GM13977 (cell line): ENCODE measurements at regions not wholly inside any gene's neighbourhood (a gene's known extent, or its start where the extent isn't known, plus 50 kb on each side); places are given as distances from the start of the nearest gene placed in this dataset.

Experiments
- DNase-seq: peaks from one replicate; pipeline ENCODE4 v3.0.0; 2012; ENCODE audit warnings: low spot score
- CTCF ChIP-seq: IDR thresholded peaks from 2 replicates; pipeline ENCODE4 v1.5.1; 2012; ENCODE audit warnings: mild to moderate bottlenecking, control low read depth; ENCODE audit not compliant: insufficient read depth; ENCODE audit errors: extremely low read depth, missing control alignments
- in situ Hi-C: fragments of 300-500 bp; cut with MboI; formaldehyde crosslinking; loops from one replicate; pipeline ENCODE4 v1.12.0; 2022; ENCODE audit warnings: low sequenced_read_pairs, low pct_unique_long_range_greater_than_20kb, mixed read lengths, inconsistent platforms; ENCODE audit not compliant: unreplicated experiment

DNA sequence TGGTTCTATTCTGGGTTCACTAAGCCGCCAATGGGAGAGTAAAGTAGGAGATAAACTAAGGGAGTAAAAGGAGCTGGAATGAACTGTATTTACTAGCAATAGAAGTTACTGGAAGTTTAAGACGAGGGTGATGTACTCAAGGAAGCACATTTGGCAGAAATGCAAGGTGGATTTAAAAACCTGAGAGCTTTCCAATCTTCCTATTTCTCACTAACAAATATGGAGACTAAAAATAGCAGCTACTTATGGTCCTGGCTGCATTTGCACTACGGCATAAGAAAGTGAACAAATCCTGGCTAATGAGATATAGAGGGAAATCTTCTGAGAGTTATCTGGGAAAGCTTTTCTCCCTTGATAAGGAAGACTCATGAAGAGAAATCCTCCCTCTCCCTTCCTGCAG is 153.4 kb downstream of the TMEM161B start:
- TF ChIP-seq CTCF, result no peak
- in situ Hi-C loops, result no loop called here
- DNase-seq, result no peak

DNA sequence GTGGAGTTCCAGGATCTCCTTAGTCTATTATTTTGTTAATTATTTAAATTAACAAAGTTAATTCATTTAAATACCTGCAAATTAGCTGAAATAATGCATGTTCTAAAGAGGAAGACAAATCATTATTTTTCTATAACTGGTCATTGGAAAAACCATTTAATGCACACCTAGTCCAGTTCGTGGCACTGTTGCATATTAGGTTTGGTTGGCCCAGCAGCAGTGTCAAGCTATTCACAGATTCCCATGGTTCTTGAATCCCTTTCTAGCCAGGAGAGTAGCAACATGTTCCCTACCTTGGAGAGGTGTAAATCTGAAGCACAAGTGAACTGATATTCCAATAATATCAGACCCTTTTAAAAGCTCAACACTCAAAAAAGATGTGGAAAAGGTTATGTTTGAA is 155.2 kb downstream of the TMEM161B start:
- DNase-seq, result no peak
- in situ Hi-C loops, result no loop called here
- TF ChIP-seq CTCF, result no peak

- DNase-seq, result no peak
- no peak for TF ChIP-seq CTCF
- in situ Hi-C loops, result no loop called here
These were observed 158.8 kb downstream of the TMEM161B start for GRCh38 chr5:88109818-88110217.

- no peak for DNase-seq
- no peak for TF ChIP-seq CTCF
- in situ Hi-C loops, result no loop called here
These were observed 160.0 kb downstream of the TMEM161B start for GRCh38 chr5:88108490-88109279.

DNA sequence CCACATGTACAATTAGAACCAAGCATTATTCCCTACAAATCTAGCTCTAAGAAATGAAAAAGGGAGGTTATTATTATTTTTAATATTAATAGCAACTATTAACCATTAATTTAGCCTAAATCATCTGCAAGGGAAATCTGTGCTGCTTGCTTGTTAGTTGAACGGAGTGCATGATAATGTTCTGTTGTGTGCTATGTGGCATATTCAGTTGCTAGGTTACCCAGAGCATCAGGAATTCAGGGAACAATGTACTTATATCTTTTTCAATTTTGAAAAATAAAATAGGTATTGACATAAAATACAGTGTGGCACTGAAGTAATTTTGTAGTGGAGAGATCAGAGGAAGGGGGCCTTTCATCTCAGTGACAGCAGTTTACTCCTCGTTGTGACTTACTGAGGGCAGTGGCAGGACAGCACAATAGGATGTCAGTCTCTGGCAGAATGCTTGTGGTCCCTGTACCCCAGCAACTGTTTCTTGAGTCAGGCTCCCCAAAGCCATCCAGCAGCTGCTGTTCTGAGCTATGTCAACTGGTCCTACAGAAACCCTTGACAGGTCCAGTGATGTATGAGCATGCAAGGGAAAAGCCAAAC is 173.6 kb downstream of the TMEM161B start:
- no peak for TF ChIP-seq CTCF
- in situ Hi-C loops, result no loop called here
- no peak for DNase-seq

DNA sequence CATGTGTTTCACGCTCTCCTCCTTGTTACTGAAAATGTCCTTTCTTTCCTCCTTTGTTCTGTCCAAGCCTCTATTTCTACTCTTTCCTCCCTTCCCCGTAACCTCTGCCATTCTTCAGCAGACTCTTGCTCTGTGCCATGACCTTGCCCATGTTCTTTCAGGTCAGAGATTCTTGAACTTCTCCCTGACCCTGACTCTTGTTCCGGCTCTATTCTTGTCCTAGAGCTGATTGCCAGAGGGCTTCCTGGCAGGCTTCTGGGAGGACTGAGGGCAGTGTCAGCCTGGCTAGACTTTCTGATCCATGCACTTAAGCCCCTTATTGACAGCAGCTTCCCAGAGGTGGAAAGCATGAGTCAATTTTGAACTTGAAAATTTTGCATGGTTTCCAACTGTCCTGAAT is 174.2 kb downstream of the TMEM161B start:
- in situ Hi-C loops, result no loop called here
- no peak for DNase-seq
- no peak for TF ChIP-seq CTCF
